Activated naive CD8-positive, alpha-beta T cell treated with anti-CD3 and anti-CD28 coated beads, Interleukin-2, amount 10 ng/mL, durations not matched to agents 7 days and 5 days (primary cell): ENCODE measurements at regions not wholly inside any gene's neighbourhood (a gene's known extent, or its start where the extent isn't known, plus 50 kb on each side); places are given as distances from the start of the nearest gene placed in this dataset.
"Not testable (repeated sequence)": the region's sequence is repeated elsewhere in the genome, so short reads cannot be mapped to it uniquely, and the experiment has no call there.

Experiments used
- ATAC-seq: fragments of 150-1000 bp; cut with Tn5 transposase; one replicate; pipeline ENCODE4 v1.10.0; 2021; ENCODE audit warnings: low read depth, moderate library complexity
- POLR2A ChIA-PET: fragments of 350-600 bp; sonication (Branson Sonifier 250); formaldehyde crosslinking; loops from one replicate; lab custom pipeline; 2021; ENCODE audit warnings: antibody characterized with exemption; lab: Charles Lee
- DNase-seq: peaks from one replicate; pipeline ENCODE4 v3.0.0; 2021
- H3K27ac Mint-ChIP-seq: one replicate; pipeline ENCODE4 v1.8.0; 2022; ENCODE audit warnings: mild to moderate bottlenecking, mixed read lengths
- H3K27me3 Mint-ChIP-seq: one replicate; pipeline ENCODE4 v1.8.0; 2022; ENCODE audit warnings: mild to moderate bottlenecking, moderate library complexity, mixed read lengths
- H3K36me3 Mint-ChIP-seq: one replicate; pipeline ENCODE4 v1.8.0; 2021; ENCODE audit warnings: mild to moderate bottlenecking, mixed read lengths
- H3K4me1 Mint-ChIP-seq: one replicate; pipeline ENCODE4 v1.8.0; 2021; ENCODE audit warnings: mixed read lengths
- H3K4me3 Mint-ChIP-seq: one replicate; pipeline ENCODE4 v1.8.0; 2022; ENCODE audit warnings: mild to moderate bottlenecking, moderate library complexity, mixed read lengths
- H3K9me3 Mint-ChIP-seq: one replicate; pipeline ENCODE4 v1.8.0; 2021; ENCODE audit warnings: mixed read lengths

DNA sequence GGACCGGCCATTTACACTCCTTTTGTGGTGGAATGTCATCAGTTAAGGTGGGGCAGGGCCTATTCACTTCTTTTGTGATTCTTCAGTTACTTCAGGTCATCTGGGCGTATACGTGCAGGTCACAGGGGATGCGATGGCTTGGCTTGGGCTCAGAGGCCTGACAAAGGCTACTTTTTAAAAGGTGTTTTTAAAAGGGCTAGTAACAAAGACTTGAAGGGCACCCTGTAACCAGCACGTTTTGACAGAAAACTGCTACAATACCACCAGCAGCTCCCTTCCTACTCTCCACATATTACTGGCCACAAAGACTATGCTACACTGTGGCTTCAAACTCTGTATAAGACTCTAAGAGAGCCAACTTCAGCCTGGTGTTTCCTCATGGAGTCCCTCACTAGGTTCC, 151.6 kb upstream of the KCTD3 start:
- H3K27me3 Mint-ChIP-seq, H3K4me1 Mint-ChIP-seq, H3K27ac Mint-ChIP-seq, POLR2A ChIA-PET, ATAC-seq, H3K36me3 Mint-ChIP-seq, H3K9me3 Mint-ChIP-seq, DNase-seq, H3K4me3 Mint-ChIP-seq: not testable (repeated sequence)

- no peak overlapping the region for H3K4me3 Mint-ChIP-seq
- no peaks in the 10 kb centered on the region for H3K4me1 Mint-ChIP-seq
- ATAC-seq = no peak
- H3K27ac Mint-ChIP-seq = no peak overlapping the region
- H3K27me3 Mint-ChIP-seq = no peaks in the 10 kb centered on the region
- no peaks in the 10 kb centered on the region for H3K36me3 Mint-ChIP-seq
- no peak for DNase-seq
- POLR2A ChIA-PET = no interaction called here
- H3K9me3 Mint-ChIP-seq = no peaks in the 10 kb centered on the region
Measured at GRCh38 chr1:215416497-215416896, 150.6 kb upstream of the KCTD3 start.

- no peak overlapping the region for H3K4me3 Mint-ChIP-seq
- H3K9me3 Mint-ChIP-seq = no peaks in the 10 kb centered on the region
- no peaks in the 10 kb centered on the region for H3K4me1 Mint-ChIP-seq
- H3K27me3 Mint-ChIP-seq = no peaks in the 10 kb centered on the region
- H3K36me3 Mint-ChIP-seq = no peaks in the 10 kb centered on the region
- DNase-seq (no peak), ATAC-seq (no peak)
- H3K27ac Mint-ChIP-seq = no peak overlapping the region
- POLR2A ChIA-PET = no interaction called here
Measured at GRCh38 chr1:215417122-215417521, 150.0 kb upstream of the KCTD3 start.

DNA sequence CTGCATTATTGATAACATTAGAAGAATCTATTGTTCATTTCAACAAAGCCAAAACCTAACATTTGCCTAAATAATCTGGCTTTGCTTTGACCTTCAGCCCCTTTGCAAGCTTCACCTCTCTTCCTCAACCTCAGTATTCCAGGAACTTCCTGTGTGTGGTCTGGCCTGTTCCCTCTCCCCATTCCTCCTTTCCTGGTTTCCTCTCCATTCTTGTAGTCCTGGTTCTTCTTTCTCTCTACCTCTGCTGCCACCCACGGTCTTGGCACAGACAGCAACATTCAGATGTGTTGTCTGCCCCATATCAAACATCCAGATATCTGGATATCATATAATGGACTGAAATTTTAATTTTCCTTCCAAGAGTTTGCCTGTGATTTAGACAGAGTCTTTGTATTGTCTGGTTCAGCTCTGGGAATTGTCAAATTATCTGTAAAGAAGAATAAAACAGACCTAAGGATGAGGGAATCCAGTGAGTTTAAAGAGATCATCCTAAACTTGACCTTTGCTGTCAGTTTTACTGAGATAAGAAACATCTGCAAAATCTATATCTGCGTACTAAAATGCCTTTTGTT, 148.1 kb upstream of the KCTD3 start:
- no peaks in the 10 kb centered on the region for H3K36me3 Mint-ChIP-seq
- no peak overlapping the region for H3K27ac Mint-ChIP-seq
- POLR2A ChIA-PET = no interaction called here
- no peak for ATAC-seq
- no peak for DNase-seq
- H3K4me3 Mint-ChIP-seq = no peak overlapping the region
- H3K27me3 Mint-ChIP-seq = no peaks in the 10 kb centered on the region
- H3K9me3 Mint-ChIP-seq = no peaks in the 10 kb centered on the region
- H3K4me1 Mint-ChIP-seq = no peaks in the 10 kb centered on the region

DNA sequence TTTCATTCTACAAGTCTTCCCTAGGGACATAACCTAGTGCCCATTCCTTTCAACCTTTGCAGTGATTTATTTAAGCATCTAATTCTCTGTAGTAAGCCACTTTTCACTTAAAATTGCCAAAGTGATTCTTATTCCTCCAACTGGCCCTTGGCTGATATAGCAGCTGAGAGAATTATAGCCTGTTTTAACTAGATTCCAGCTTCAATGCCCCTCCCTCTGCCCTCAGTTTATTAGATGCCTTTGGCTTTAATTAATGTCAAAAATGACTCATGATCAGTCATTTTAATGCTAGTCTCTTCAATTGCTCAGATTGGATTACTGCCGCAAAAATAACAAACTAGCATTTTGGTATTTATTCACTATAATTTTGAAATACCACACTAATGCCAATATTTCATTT, 145.4 kb upstream of the KCTD3 start:
- Mint-ChIP-seq H3K4me1 (no peaks in the 10 kb centered on the region), H3K27me3 (no peaks in the 10 kb centered on the region), H3K4me3 (no peak overlapping the region), H3K36me3 (no peaks in the 10 kb centered on the region), H3K9me3 (no peaks in the 10 kb centered on the region), H3K27ac (no peak overlapping the region)
- POLR2A ChIA-PET = no interaction called here
- DNase-seq (no peak), ATAC-seq (no peak)

DNA sequence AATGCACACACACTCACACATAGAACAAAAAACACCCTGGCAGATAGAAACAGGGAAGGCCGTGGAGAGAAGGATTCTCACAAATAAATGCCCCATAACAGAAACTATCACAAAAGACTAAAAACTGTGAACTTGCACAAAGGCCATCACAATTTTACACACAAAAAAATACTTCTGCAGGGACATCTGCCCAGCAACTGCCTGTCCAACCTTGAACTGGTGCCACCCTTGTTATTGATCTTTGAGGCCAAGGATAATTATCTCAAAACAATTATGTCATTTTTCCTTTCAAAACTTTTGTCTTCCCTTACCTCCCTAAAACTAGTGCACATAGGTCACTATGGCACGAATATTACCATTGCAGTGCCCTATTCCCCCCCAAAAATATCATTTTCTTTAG, 143.8 kb upstream of the KCTD3 start:
- Mint-ChIP-seq H3K4me1 (no peaks in the 10 kb centered on the region), H3K4me3 (no peak overlapping the region), H3K27ac (no peak overlapping the region), H3K9me3 (peaks cover 7% of the 10 kb centered on the region), H3K27me3 (no peaks in the 10 kb centered on the region), H3K36me3 (no peaks in the 10 kb centered on the region)
- ATAC-seq (no peak), DNase-seq (no peak)
- POLR2A ChIA-PET = no interaction called here

DNA sequence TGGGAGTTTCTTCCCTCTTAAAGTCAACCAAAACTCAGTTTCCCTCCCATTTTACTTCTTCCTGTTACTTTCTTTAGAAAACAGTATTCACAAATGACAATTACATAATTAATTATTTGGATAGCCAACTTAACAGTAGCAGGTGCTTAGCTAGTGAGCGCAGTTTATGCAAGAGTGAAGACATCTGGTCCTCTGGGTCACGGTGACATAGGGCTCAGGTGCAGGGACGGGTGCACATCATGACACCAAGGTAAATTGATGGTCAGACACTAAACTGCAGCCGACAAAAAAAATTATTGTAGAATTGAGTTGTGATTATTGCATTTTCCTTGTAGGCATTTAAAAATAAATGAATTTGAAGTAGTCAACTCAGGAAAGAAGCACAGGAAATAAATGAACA, 142.0 kb upstream of the KCTD3 start:
- no peak overlapping the region for H3K27ac Mint-ChIP-seq
- POLR2A ChIA-PET = no interaction called here
- no peaks in the 10 kb centered on the region for H3K36me3 Mint-ChIP-seq
- no peaks in the 10 kb centered on the region for H3K27me3 Mint-ChIP-seq
- no peak for DNase-seq
- H3K4me3 Mint-ChIP-seq = no peak overlapping the region
- H3K9me3 Mint-ChIP-seq = peaks cover 9% of the 10 kb centered on the region
- no peak for ATAC-seq
- no peaks in the 10 kb centered on the region for H3K4me1 Mint-ChIP-seq

DNA sequence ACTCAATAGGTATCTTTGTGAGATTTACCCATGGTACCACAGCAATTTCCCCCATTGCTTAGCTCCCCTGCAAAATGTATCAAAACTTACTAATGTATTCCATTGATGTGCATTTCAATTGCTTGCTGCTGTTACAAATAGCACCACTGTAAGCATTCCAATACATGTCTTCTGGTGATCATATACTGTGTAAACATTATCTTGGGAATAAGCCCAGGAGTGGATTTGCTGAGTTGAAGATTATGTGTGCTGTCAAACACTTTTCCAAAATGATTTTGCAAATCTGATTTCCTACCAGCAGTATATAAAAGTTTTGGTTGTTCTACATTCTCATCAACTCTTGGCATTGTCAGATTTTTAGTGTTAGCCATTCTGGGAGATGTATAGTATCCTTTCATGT, 141.0 kb upstream of the KCTD3 start:
- DNase-seq (no peak), ATAC-seq (no peak)
- POLR2A ChIA-PET = no interaction called here
- Mint-ChIP-seq H3K27me3 (no peaks in the 10 kb centered on the region), H3K4me3 (no peak overlapping the region), H3K27ac (no peak overlapping the region), H3K9me3 (peaks cover 9% of the 10 kb centered on the region), H3K4me1 (no peaks in the 10 kb centered on the region), H3K36me3 (no peaks in the 10 kb centered on the region)

DNA sequence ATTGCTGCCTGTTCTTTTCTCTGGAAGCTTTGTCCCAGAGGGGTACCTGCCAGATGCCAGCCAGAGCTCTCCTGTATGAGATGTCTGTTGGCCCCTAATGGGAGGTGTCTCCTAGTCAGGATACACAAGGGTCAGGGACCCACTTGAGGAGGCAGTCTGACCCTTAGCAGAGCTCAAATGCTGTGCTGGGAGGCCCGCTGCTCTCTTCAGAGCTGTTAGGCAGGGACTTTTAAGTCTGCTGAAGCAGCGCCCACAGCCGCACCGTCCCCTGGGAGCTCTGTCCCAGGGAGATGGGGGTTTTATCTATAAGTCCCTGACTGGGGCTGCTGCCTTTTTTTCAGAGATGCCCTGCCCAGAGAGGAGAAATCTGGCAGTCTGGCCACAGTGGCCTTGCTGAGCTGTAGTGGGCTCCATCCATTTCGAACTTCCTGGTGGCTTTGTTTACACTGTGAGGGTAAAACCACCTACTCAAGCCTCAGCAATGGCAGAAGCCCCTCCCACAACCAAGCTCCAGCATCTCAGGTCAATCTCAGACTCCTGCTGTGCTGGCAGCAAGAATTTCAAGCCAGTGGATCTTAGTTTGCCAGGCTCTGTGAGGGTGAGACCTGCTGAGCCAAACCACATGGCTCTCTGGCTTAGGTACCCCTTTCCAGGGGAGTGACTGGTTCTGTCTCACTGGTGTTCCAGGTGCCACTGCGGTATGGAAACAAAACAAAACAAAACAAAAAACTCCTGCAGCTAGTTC, 134.4 kb upstream of the KCTD3 start:
- H3K36me3 Mint-ChIP-seq, H3K27me3 Mint-ChIP-seq, H3K4me1 Mint-ChIP-seq, DNase-seq, H3K27ac Mint-ChIP-seq, POLR2A ChIA-PET, H3K4me3 Mint-ChIP-seq, H3K9me3 Mint-ChIP-seq, ATAC-seq: not testable (repeated sequence)

DNA sequence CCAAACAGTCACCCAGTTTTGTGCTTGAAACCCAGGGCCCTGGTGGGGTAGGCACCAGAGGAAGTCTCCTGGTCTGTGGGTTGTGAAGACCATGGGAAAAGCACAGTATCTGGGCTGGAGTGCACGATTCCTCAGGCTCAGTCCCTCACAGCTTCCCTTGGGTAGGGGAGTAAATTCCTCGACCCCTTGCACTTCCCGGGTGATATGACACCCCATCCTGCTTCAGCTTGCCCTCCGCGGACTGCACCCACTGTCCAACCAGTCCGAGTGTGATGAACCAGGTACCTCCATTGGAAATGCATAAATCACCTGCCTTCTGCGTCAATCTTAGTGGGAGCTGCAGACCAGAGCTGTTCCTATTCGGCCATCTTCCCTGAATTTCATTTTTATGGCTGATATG, 133.9 kb upstream of the KCTD3 start:
- Mint-ChIP-seq H3K4me3 (no peak overlapping the region), H3K27ac (no peak overlapping the region), H3K9me3 (peaks cover 4% of the 10 kb centered on the region), H3K27me3 (no peaks in the 10 kb centered on the region), H3K4me1 (no peaks in the 10 kb centered on the region), H3K36me3 (no peaks in the 10 kb centered on the region)
- ATAC-seq (no peak), DNase-seq (no peak)
- POLR2A ChIA-PET = no interaction called here

GRCh38 chr1:215439549-215439948, 127.6 kb upstream of the KCTD3 start:
- no peak for DNase-seq
- no peaks in the 10 kb centered on the region for H3K4me1 Mint-ChIP-seq
- POLR2A ChIA-PET = no interaction called here
- ATAC-seq = no peak
- H3K4me3 Mint-ChIP-seq = no peak overlapping the region
- no peak overlapping the region for H3K27ac Mint-ChIP-seq
- H3K9me3 Mint-ChIP-seq = peaks cover 6% of the 10 kb centered on the region
- no peaks in the 10 kb centered on the region for H3K27me3 Mint-ChIP-seq
- H3K36me3 Mint-ChIP-seq = no peaks in the 10 kb centered on the region

- DNase-seq (no peak), ATAC-seq (no peak)
- Mint-ChIP-seq H3K9me3 (peaks cover 2% of the 10 kb centered on the region), H3K27me3 (no peaks in the 10 kb centered on the region), H3K4me3 (no peak overlapping the region), H3K36me3 (no peaks in the 10 kb centered on the region), H3K4me1 (no peaks in the 10 kb centered on the region), H3K27ac (no peak overlapping the region)
- POLR2A ChIA-PET = no interaction called here
Measured at GRCh38 chr1:215444715-215445414, 122.2 kb upstream of the KCTD3 start.

GRCh38 chr1:215448014-215448413, 119.1 kb upstream of the KCTD3 start:
- H3K4me1 Mint-ChIP-seq, H3K27me3 Mint-ChIP-seq, H3K36me3 Mint-ChIP-seq, DNase-seq, H3K27ac Mint-ChIP-seq, H3K9me3 Mint-ChIP-seq, H3K4me3 Mint-ChIP-seq, POLR2A ChIA-PET, ATAC-seq: not testable (repeated sequence)

DNA sequence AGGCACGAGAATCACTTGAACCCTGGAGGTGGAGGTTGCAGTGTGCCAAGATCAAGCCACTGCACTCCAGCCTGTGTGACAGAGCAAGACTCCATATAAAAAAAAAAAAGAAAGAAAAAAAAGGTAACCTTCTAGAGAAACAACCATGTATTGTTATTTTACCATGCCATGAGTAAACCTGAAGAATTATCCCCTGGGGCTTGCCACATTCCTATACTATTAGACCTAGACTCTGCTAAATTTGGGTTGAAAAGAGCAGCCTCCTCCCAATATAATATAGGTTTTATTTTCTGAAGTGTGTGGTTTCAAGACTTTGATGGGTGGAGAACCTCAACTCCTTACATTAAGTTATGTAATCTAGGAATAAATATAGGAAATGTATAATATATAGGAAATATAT, 118.0 kb upstream of the KCTD3 start:
- H3K4me3 Mint-ChIP-seq, H3K27ac Mint-ChIP-seq, H3K36me3 Mint-ChIP-seq, H3K27me3 Mint-ChIP-seq, POLR2A ChIA-PET, H3K4me1 Mint-ChIP-seq, ATAC-seq, H3K9me3 Mint-ChIP-seq, DNase-seq: not testable (repeated sequence)
